Trophoblast cell (in vitro differentiated cells and primary cell): ENCODE measurements at regions not wholly inside any gene's neighbourhood (a gene's known extent, or its start where the extent isn't known, plus 50 kb on each side); places are given as distances from the start of the nearest gene placed in this dataset.

Experiments
- DNase-seq, 2 donors: peaks; one replicate each; pipeline ENCODE4 v3.0.0-alpha.2; 2016
- H2AFZ ChIP-seq: 2 replicates; pipeline ENCODE4 v1.6.1; 2013; ENCODE audit warnings: low read length, moderate library complexity, mild to moderate bottlenecking; ENCODE audit not compliant: insufficient read depth, poor library complexity
- H2AK5ac ChIP-seq: 2 replicates; pipeline ENCODE4 v1.6.1; 2013; ENCODE audit warnings: mild to moderate bottlenecking, low read length
- H2BK120ac ChIP-seq: 2 replicates; pipeline ENCODE4 v1.6.1; 2013; ENCODE audit warnings: low read length, mild to moderate bottlenecking, moderate library complexity; ENCODE audit not compliant: insufficient read depth, poor library complexity
- H2BK12ac ChIP-seq: 2 replicates; pipeline ENCODE4 v1.6.1; 2013; ENCODE audit warnings: mild to moderate bottlenecking, low read length, moderate library complexity
- H2BK5ac ChIP-seq: 2 replicates; pipeline ENCODE4 v1.6.1; 2013; ENCODE audit warnings: low read length, low read depth, moderate library complexity, mild to moderate bottlenecking; ENCODE audit not compliant: poor library complexity
- H3K14ac ChIP-seq: 2 replicates; pipeline ENCODE4 v1.6.1; 2013; ENCODE audit warnings: mild to moderate bottlenecking, low read length
- H3K18ac ChIP-seq: 2 replicates; pipeline ENCODE4 v1.6.1; 2013; ENCODE audit warnings: mild to moderate bottlenecking, low read length
- H3K23ac ChIP-seq: 2 replicates; pipeline ENCODE4 v1.6.1; 2013; ENCODE audit warnings: low read length
- H3K27ac ChIP-seq: 2 replicates; pipeline ENCODE4 v1.5.1; 2013; ENCODE audit warnings: low read depth, mild to moderate bottlenecking, inconsistent platforms, low read length, moderate library complexity
- H3K27me3 ChIP-seq: 2 replicates; pipeline ENCODE4 v1.6.1; 2013; ENCODE audit warnings: inconsistent platforms, mild to moderate bottlenecking, low read length, moderate library complexity; ENCODE audit not compliant: insufficient read depth
- H3K36me3 ChIP-seq, 2 experiments: 1 replicate in 1 of 2; 2 replicates in 1 of 2; pipeline ENCODE4 v1.6.1; 2013; ENCODE audit warnings: low read length in 2 of 2, mild to moderate bottlenecking in 2 of 2, moderate library complexity in 1 of 2; ENCODE audit not compliant: insufficient read depth in 2 of 2, control insufficient read depth in 1 of 2
- H3K4ac ChIP-seq: 2 replicates; pipeline ENCODE4 v1.6.1; 2013; ENCODE audit warnings: low read depth, mild to moderate bottlenecking, low read length, moderate library complexity
- H3K4me1 ChIP-seq, 2 experiments: 1 replicate in 1 of 2; 2 replicates in 1 of 2; pipeline ENCODE4 v1.6.1; 2013; ENCODE audit warnings: low read length in 2 of 2, mild to moderate bottlenecking in 2 of 2, moderate library complexity in 1 of 2; ENCODE audit not compliant: insufficient read depth in 2 of 2, control insufficient read depth in 1 of 2
- H3K4me2 ChIP-seq: 2 replicates; pipeline ENCODE4 v1.6.1; 2013; ENCODE audit warnings: inconsistent platforms, mild to moderate bottlenecking, low read length, moderate library complexity
- H3K4me3 ChIP-seq: 2 replicates; pipeline ENCODE4 v1.5.1; 2013; ENCODE audit warnings: mild to moderate bottlenecking, low read depth, low read length, inconsistent platforms
- H3K79me1 ChIP-seq: one replicate; pipeline ENCODE4 v1.6.1; 2013; ENCODE audit warnings: low read length
- H3K79me2 ChIP-seq: 2 replicates; pipeline ENCODE4 v1.6.1; 2013; ENCODE audit warnings: low read length, mild to moderate bottlenecking; ENCODE audit not compliant: control insufficient read depth, insufficient read depth, poor library complexity
- H3K9ac ChIP-seq: 2 replicates; pipeline ENCODE4 v1.6.1; 2013; ENCODE audit warnings: mild to moderate bottlenecking, low read length
- H3K9me3 ChIP-seq: 2 replicates; pipeline ENCODE4 v1.6.1; 2013; ENCODE audit warnings: low read depth, mild to moderate bottlenecking, control low read depth, inconsistent platforms, low read length; ENCODE audit not compliant: insufficient read depth
- H4K12ac ChIP-seq: 2 replicates; pipeline ENCODE4 v1.6.1; 2013; ENCODE audit warnings: low read depth, mild to moderate bottlenecking, low read length, moderate library complexity
- H4K8ac ChIP-seq: 2 replicates; pipeline ENCODE4 v1.6.1; 2013; ENCODE audit warnings: low read depth, mild to moderate bottlenecking, low read length, moderate library complexity
- H4K91ac ChIP-seq: one replicate; pipeline ENCODE4 v1.6.1; 2013; ENCODE audit warnings: low read depth, mild to moderate bottlenecking, low read length, moderate library complexity
- WGBS: extraction: QIAGEN DNeasy Blood & Tissue Kit; methylation state at CpG from one replicate; pipeline ENCODE4 v1.1.7; 2013; ENCODE audit warnings: missing lambda C conversion rate; ENCODE audit not compliant: insufficient read length, insufficient coverage; ENCODE audit errors: extremely low coverage; 5-methylcytosine and 5-hydroxymethylcytosine counted together

DNA sequence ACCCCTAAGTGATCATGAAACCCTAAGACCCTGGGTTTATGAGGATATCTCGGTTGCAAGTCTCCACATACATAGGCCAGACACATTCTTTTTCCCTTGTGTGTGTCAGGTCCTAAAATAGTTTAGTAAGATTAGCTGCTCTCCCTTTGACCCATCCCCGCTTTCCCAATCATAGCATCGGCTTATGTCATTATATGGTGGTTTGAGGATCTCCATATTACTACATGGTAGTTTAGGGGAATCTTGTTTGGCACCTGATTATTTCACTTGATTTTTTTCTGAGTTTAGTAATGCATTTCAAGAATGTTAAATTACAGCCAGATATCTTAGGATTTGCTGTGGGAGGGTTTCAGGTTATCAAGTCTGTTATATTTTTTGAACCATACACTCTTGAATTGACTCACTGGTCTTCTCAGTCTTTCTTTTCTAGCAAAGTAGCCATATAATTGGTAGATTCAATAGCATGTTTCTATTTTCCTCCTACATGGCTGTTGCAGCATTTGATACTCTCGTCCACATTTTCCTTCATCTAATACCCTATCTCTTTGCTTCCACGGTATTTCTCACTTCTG, 68.3 kb upstream of the TRHDE start:
- Histone ChIP-seq H3K36me3 (no peaks in the 10 kb centered on the region), H4K12ac (no peak overlapping the region), H3K18ac (no peak overlapping the region), H2BK120ac (no peak overlapping the region), H4K8ac (no peak overlapping the region), H3K9ac (no peak overlapping the region), H3K4me1 (no peaks in the 10 kb centered on the region), H2BK5ac (no peak overlapping the region), H3K4ac (no peak overlapping the region), H2AK5ac (no peak overlapping the region), H2AFZ (no peak overlapping the region), H3K23ac (no peak overlapping the region), H3K79me1 (no peaks in the 10 kb centered on the region), H3K27me3 (no peaks in the 10 kb centered on the region), H2BK12ac (no peak overlapping the region), H3K4me3 (no peak overlapping the region), H3K4me2 (no peak overlapping the region), H3K14ac (no peak overlapping the region), H3K27ac (no peak overlapping the region), H3K79me2 (no peaks in the 10 kb centered on the region), H3K9me3 (no peaks in the 10 kb centered on the region), H4K91ac (no peak overlapping the region)
- DNase-seq = no peak
- WGBS = no CpG with 5 or more reads among the region's 5 CpGs

DNA sequence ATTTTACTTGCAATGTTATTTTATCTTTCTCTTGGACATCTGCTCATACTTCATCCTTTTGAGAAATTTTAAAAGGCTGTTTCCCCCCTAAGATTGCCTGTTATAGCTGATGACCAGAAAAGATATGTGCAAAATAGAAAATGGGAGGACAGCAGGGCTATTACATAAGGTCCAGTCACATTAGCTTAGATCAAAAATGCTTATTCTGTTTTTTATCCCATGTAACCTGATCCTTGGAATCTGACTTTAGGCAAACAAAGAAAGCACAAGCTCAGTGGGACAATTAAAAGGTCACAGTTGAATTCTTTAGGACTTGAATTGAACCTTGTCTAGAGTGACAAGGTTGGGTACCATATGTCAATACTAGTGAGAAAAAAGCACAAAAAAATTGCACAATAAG, 65.1 kb upstream of the TRHDE start:
- Histone ChIP-seq H3K9ac (no peak overlapping the region), H3K79me1 (no peaks in the 10 kb centered on the region), H2BK120ac (no peak overlapping the region), H2AFZ (no peak overlapping the region), H3K27me3 (no peaks in the 10 kb centered on the region), H3K23ac (no peak overlapping the region), H3K14ac (no peak overlapping the region), H2AK5ac (no peak overlapping the region), H4K12ac (no peak overlapping the region), H4K91ac (no peak overlapping the region), H3K4me3 (no peak overlapping the region), H2BK5ac (no peak overlapping the region), H3K18ac (no peak overlapping the region), H3K4ac (no peak overlapping the region), H3K79me2 (no peaks in the 10 kb centered on the region), H3K9me3 (no peaks in the 10 kb centered on the region), H3K36me3 (no peaks in the 10 kb centered on the region), H4K8ac (no peak overlapping the region), H2BK12ac (no peak overlapping the region), H3K27ac (no peak overlapping the region), H3K4me1 (no peaks in the 10 kb centered on the region), H3K4me2 (no peak overlapping the region)
- DNase-seq = no peak

- no peak overlapping the region for H3K4ac ChIP-seq
- H3K79me2 ChIP-seq = no peaks in the 10 kb centered on the region
- no peak overlapping the region for H4K12ac ChIP-seq
- no peak overlapping the region for H3K27ac ChIP-seq
- H3K9me3 ChIP-seq = no peaks in the 10 kb centered on the region
- no peak overlapping the region for H3K23ac ChIP-seq
- H3K18ac ChIP-seq = no peak overlapping the region
- H3K4me2 ChIP-seq = no peak overlapping the region
- H2BK5ac ChIP-seq = no peak overlapping the region
- no peak overlapping the region for H2BK12ac ChIP-seq
- H4K8ac ChIP-seq = no peak overlapping the region
- no peak overlapping the region for H4K91ac ChIP-seq
- no peak overlapping the region for H2AK5ac ChIP-seq
- H3K4me3 ChIP-seq = no peak overlapping the region
- H3K4me1 ChIP-seq = no peaks in the 10 kb centered on the region
- H2AFZ ChIP-seq = no peak overlapping the region
- H3K27me3 ChIP-seq = no peaks in the 10 kb centered on the region
- no peak for DNase-seq
- WGBS = no CpG with 5 or more reads among the region's 7 CpGs
- no peaks in the 10 kb centered on the region for H3K79me1 ChIP-seq
- H2BK120ac ChIP-seq = no peak overlapping the region
- no peaks in the 10 kb centered on the region for H3K36me3 ChIP-seq
- no peak overlapping the region for H3K14ac ChIP-seq
- no peak overlapping the region for H3K9ac ChIP-seq
These were observed 64.4 kb upstream of the TRHDE start for GRCh38 chr12:72207486-72208409.

GRCh38 chr12:72209086-72209485, 63.1 kb upstream of the TRHDE start:
- H3K14ac ChIP-seq = no peak overlapping the region
- H3K79me2 ChIP-seq = no peaks in the 10 kb centered on the region
- no peaks in the 10 kb centered on the region for H3K4me1 ChIP-seq
- H4K91ac ChIP-seq = no peak overlapping the region
- no peak overlapping the region for H3K18ac ChIP-seq
- H3K9ac ChIP-seq = no peak overlapping the region
- H4K8ac ChIP-seq = no peak overlapping the region
- no peak overlapping the region for H3K4me3 ChIP-seq
- no CpG with 5 or more reads among the region's 2 CpGs for WGBS
- no peak overlapping the region for H4K12ac ChIP-seq
- no peaks in the 10 kb centered on the region for H3K79me1 ChIP-seq
- no peak overlapping the region for H3K27ac ChIP-seq
- no peaks in the 10 kb centered on the region for H3K27me3 ChIP-seq
- H2BK12ac ChIP-seq = no peak overlapping the region
- H2AK5ac ChIP-seq = no peak overlapping the region
- H3K9me3 ChIP-seq = no peaks in the 10 kb centered on the region
- H2AFZ ChIP-seq = no peak overlapping the region
- H3K23ac ChIP-seq = no peak overlapping the region
- no peaks in the 10 kb centered on the region for H3K36me3 ChIP-seq
- no peak overlapping the region for H3K4ac ChIP-seq
- no peak overlapping the region for H2BK5ac ChIP-seq
- no peak overlapping the region for H2BK120ac ChIP-seq
- no peak overlapping the region for H3K4me2 ChIP-seq
- no peak for DNase-seq
